NCI-H1105 (cell line): ENCODE measurements at regions not wholly inside any gene's neighbourhood (a gene's known extent, or its start where the extent isn't known, plus 50 kb on each side); places are given as distances from the start of the nearest gene placed in this dataset.
A peak's percentile ranks its signal among the peaks of the same experiment; 100 is the strongest.

Source experiments
- DNase-seq: peaks from one replicate; lab custom pipeline; 2025; lab: John Stamatoyannopoulos, UW

DNA sequence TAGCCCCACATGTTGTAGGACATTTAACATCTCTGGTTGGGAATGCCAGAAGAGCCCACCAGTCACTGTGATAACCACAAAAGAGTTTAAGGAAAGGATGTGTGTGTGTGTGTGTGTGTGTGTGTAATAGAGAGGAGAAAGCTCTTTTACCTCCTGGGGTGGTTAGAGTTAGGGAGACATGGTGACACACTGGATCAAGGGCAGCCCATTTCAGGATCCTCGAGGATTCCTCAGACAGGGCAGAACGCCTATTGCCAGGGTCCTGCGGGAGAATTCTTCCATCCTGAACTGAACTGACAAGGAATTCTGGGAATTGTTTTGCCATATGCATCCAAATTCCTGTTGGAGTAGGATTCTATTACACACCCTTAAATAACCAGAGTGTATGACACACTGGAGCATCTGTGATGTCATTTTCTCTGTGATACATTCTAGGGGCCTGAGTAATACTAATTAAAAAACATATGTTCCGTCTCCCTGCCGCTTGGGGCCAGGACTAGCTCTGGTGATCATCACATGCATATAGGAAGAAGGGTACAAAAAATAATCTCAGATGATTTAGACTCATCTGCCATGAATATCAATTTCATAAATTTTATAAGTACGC, 156.4 kb upstream of the MMADHC start:
- DNase-seq = no peak

DNA sequence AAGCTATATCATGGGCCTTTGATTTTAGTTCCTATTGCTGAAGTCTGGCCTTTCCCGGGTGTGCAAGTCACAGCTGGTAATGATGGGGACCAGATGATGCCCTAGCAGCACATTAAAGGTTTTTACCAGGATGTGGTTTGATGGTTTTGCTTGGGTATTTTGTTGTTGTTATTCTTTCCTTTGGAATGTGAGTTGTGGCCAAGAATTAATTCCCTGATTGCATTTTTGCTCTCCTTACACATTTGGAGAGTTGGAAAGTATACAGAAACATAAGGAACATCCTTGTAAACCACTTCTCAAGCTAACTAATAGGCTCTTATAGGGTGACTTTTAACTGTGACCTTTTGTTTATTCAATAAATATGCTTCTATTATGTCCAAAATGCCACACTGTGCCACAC, 154.1 kb upstream of the MMADHC start:
- DNase-seq = no peak

DNA sequence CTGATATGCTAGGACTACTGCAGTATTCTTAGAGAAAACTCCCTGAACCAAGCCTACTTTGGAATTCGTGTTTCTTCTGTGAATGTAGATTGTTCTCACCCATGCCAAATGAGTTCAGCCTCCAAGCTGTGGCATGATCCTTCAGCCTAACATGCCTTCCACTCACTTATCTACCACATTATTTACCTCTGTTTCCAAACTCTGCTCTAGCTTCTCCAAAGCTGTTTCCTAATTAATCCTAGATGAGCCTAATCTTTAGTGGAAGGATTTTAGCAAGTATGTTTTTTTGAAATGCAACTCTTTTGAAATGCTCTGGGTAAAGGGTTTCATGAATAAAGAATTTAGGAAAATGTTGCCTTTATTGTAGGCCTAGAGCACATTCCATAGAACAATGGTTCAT, 152.9 kb upstream of the MMADHC start:
- no peak for DNase-seq

DNA sequence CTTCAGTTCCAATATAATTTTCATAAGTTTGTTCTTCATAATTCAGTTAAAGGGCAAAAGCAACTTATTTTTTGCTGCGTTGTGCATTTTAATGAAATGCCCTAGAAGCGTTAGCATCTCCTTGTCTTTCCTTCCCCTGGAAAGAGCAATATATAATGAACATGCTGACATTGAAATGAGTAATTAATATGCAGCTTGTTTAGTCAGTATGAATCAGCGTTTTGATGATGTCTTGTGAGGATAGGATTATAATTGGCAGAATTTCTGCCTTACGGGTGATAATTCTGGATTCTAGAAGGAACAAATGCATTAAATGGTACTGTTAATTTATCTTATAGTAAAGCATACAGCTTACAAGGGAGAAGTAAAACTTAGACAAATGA, 152.3 kb upstream of the MMADHC start:
- no peak for DNase-seq

DNA sequence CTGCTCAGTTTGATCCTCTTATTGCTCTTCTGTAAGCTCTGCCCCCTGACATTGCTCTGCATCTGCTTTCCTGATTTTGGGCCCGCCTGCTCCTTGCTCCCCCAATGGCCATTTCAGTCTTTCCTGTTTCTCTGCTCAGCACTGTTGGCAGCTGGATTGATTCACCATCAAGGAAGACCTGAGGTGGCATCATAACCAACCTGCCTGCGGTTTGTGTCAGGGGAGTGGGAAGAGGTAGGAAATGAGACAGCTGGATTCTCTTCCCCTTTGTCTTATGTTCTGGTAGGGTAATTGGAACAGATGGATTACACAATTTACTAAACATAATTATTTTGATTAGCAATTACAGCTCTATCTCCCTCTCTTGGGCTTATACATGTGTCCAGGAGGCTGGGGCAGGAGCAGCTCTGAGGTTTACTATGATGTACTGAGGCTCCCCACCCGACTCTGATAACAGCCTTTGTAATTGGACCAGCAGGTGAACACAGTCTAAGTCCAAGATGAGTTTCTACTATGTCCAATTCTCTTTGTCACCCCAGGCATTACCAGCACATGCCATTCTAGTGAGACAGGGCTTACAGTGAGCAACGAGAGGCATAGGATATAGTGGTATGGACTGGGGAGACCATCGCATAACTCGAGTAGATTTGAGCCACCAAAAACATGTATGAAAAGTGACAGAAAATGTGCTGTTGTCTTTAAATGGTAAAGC, 151.8 kb upstream of the MMADHC start:
- no peak for DNase-seq

DNA sequence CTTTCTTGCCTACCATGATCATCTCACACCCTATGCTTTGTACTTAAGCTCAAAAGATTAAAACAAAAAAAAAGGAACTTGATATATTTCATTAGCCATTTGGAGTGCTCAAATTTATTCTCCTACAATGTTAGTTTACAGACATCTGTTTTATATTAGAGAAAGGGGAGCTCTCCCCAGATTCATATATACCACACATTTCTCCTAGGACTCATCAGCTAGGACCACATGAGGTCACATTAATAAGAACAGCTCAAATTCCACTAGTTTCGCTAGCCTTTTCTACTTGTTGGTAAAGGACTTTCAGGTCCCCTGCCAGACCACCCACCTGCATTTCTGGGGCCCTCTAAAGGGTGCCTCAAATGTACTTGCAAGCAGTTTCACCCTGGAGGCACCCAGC, 151.2 kb upstream of the MMADHC start:
- no peak for DNase-seq

DNA sequence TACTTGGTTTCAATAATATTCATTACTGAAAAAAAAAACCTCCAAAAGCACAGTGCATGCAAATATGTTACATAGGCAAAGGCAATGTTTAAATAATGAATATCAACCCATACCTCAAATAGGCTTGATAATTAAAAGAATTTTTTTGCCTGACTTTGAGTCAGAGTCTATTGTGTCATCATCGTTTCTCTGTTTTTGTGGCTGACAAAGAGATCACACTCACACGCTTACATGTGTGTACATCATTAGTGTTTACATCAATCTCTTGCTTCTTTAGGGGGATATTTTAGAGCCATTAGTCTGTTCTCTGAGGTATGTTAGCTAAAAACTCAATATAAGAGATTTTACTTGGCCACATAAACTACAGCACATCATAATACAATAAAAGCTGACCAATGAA, 150.3 kb upstream of the MMADHC start:
- no peak for DNase-seq

DNA sequence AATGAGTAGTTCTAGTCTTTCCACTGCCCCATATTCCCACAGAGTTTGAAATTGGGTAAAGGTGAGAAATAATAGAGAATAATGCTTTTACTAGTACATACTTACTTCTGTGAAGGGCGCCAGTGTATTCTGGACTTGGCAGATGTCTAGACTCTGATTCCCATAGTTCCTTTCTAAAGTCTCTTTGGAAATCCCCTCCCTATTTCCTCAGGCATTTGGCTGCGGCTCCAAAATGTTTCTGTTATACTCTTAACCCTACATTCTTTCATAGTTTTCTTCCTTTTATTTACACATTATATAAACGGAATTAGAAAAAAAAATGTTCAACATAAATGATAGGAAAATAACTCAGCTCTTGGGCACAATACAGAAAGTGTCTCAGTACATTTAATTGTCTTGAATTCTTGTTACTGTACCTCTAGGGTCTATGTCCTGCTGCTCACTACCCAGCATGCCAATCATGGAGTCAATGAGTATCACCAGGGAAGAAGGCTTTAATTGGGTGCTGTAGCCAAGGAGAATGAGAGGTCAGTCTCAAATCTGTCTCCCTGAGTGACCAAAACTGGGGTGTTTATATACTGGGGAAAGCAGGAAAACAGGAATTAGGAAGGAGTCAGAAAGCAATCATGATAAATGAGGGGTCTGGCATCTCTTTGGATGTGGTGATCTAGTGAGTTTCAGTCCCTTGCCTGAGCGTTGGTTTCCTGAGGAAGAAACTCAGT, 147.8 kb upstream of the MMADHC start:
- DNase-seq = no peak

DNA sequence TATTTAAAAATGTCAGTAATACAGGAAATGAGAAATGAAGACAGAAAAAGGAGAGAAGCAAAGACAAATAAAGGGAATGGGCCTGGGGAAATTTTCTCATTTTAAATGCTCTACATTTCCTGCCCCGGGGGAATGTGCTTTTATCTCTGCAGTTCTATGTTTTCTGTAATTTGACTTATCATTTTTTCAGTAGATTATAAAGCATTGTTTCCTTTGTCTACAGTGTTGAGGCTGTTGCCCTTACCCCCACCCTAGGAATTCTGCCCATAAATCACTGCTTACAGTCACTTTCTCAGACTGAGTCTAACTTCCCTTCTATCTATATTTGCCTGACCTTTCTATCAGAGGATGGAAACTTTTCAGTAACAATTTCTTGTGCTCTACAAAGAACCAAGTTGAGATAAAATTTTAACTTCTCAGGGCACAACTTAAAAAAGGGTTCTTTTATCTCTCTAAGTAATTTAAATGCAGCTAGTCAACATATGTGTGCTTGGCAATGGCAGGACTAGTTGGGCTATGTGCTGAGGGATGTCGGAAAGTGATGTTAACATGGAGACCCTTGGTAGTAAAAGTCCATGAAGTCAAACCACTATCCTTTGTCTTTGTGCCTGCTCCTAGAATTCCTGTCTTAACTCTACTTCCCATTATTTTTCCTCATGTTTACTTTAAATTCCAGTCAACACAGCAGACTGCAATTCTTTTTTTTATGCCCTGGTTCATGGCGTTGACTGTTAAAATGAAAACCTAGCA, 146.5 kb upstream of the MMADHC start:
- DNase-seq = no peak

DNA sequence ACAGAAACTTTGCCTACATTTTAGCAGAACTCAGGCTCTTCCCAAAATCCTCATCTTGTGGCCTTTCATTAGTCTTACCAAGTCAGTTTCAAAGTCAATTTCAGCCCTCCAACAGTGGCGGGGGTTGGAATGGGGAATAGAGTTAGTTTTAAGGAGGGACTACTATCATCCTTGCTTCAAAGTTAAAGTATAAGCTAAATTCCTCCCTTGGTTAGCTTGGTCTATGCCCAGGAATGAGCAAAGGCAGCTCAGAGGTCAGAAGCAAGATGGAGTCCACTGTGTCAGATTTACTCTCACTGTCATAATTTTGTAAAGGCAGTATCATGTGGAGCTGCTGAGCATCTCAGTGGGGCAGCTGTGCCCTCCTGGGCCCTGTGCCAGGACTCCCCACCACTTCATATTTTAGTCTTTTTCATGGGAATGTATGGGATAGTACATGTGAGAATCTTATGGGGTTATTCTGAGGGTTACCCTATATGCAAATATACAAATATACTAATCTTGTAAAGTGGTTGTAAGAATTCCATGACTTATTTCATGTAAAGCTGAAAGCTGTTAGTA, 145.2 kb upstream of the MMADHC start:
- DNase-seq = no peak

DNA sequence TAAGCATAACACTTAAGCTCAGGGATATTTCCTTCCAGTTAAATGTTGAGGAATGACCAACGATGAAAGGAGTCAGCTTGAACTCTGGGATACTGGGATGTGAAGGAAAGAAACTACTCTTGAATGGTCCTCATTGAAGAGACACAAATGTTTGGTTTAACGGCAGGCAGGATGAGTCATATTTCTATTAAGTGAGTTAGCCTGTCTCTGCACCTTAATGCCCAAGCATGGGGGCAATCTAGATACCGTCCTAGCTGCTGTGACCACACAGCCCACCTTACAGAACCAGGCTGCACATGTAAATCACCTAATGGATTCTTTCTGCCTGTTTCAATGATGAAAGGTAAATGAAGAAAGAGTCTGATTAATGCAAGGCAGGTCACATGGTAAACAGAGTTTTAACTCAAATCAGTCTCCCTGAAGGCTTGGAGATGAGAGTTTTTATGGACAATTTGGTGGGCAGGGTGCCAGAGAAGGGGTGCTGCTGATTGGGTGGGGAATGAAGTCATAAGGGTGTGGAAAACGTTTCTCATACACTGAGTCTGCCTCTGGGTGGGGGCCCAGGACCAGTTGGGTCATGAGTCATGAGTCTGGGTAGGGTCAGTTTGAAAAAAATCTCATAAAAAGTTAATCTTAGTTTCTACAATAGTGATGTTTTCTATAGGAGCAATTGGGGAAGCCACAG, 144.6 kb upstream of the MMADHC start:
- no peak for DNase-seq

DNA sequence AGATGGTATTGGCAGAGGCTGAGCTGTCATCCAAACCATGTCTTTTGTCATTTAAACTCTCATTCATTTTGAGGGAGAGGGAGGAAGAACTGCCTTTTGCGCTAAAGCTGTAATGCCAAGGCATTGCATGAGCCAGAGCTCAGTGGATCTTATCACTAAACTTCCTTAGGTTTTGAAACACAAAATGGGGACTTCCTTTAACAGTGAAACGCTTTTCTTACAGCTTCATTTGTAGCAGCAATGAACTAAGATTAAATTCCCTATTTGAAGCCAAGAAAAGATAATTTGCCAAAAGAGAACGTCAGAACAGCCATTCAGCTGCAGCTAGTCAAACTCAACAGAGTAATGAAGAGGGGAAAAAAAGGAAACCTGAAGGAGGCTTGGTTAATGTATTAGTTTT, 143.5 kb upstream of the MMADHC start:
- no peak for DNase-seq

DNA sequence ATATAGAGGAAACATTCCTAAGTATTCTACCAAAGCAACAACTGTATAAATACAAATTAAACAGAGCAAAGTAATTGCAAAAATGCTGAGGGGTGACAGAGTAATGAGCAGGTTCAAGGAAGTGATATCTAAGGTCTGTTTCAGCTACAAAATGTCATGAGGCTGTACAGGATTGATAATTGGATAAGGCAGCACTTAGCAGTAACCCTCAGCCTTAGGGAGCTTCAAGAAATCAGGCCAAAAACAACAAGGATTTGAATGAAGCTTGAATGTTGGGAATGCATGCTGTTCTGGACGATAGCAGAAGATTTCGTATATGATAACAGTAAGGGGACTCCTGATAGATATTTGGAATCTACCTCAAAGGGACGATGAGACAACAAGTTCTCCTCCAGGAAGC, 142.0 kb upstream of the MMADHC start:
- no peak for DNase-seq

DNA sequence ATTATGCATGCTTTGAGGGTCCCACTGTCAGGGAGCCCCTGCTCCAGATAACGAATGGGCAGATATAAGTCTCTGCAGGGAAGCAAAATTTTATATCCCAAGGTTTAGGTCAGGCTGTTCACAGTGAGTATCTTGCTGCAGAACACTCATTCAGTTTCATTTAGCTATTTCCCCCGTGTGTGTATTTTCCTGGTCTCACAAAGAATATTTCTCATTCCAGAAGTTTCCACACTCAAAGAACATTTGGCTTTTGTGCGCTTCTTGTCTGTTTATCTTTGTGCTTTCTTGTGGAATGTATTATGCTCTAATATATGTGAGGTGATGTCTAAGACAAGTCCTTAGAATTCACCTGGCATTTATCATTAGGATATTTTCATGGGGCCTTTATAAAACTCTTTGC, 140.4 kb upstream of the MMADHC start:
- no peak for DNase-seq

DNA sequence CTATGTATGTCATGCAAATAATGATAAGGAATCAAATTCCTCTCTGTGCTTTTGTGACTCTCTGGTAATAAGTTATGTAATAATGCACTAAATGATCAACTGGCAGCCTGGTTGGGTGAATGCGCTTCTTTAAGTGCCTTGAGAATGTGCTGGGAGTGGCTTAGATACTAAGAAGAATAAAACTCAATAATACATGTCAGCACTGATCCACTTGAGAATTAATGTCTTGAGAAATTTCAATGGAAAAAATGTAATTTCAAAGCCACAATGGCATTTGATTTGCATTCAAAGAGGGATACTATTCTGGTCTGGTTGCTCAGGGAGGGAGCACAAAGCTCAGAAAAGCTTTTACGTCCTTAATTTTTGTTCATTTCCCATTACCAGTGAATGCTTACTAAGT, 137.7 kb upstream of the MMADHC start:
- DNase-seq = no peak

DNA sequence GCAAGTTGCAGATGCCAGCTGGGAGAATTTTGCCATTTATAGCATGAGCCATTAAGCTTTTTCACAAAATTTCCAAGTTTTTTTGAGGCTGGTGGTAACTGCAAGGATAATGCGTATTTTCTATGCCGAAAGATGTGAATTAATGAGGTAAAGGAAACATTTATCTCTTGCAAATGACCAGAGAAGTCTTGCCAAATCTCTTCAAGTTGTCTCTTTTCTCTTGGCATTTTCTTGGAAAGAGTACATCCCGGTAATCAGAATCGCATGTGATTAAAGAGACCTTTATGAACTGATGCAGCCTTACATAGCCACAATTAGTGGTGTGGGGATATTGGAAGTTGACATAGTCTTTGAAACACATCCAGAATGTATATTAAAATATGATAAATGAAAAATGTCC, 136.5 kb upstream of the MMADHC start:
- no peak for DNase-seq

DNA sequence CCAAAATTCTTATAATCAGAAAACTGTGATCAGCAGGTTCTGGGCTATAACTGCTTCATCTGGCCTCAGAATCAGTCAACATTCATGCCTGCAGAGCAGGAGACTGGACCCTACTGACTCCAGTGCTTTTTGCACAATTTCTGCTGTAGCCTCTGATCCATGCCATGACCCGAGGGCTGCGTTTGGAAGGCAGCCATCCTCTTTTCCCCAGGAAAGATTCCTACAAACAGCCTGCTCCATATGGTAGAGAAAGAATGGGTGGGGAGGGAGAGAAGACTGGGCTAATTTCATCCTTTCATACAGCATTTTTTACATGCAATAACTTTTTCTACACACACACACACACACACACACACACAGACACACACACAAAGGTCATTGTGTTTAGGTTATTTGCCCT, 133.0 kb upstream of the MMADHC start:
- no peak for DNase-seq

DNA sequence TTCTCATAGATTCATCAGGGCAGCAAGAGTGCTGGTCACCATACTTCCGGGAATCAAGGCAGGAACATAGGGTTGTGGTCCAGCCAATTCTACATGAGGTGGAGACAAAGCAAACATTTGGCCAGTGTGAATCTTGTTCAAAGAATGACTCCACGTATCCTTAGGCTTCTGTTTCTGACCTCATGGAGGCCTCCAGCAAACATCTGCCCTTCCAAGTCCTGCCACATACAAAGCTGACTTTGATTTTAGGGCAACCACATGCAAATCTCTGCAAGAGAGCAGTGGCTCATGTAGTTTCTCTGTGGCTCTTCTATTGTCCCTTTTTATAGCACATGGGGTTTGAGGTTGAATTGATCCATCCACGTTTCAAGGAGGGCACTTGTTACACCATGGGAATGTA, 132.1 kb upstream of the MMADHC start:
- no peak for DNase-seq

DNA sequence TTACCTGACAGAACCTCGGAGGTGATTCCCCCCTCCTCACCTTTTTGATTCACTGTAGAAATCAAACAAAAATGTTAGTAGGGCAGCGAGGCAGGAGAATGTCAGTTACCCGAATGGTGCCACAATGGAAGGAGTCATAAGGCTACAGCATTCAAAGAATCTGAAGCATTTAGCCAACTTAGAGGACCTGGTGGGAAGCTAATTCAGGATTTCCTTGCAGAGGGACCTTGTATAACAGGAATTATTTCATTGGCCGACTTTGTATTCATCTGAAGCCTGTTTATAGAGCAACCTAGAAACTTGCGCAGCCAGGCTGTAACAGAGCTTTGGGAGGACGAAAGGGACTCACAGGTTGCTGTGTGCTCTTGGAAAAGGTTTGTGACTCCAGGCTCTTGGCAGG, 129.1 kb upstream of the MMADHC start:
- no peak for DNase-seq

DNA sequence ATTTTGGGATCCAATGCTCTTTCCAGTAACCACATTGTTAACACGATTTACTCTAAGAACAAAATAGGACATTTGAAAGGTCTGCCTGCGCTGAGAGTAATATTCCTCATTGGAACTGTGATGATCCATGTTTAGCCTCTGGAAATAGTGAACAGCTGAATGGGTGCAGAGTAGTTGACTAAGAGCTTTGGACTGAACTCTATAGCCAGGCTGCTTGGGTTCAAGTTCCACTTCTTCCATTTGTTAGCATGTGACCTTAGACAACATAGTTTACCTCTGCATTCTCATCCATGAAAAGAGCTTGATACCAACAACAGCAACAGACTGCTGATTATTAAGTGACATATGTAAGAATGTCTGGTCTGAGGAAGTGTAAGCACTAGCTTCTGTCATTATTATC, 128.3 kb upstream of the MMADHC start:
- DNase-seq = no peak

DNA sequence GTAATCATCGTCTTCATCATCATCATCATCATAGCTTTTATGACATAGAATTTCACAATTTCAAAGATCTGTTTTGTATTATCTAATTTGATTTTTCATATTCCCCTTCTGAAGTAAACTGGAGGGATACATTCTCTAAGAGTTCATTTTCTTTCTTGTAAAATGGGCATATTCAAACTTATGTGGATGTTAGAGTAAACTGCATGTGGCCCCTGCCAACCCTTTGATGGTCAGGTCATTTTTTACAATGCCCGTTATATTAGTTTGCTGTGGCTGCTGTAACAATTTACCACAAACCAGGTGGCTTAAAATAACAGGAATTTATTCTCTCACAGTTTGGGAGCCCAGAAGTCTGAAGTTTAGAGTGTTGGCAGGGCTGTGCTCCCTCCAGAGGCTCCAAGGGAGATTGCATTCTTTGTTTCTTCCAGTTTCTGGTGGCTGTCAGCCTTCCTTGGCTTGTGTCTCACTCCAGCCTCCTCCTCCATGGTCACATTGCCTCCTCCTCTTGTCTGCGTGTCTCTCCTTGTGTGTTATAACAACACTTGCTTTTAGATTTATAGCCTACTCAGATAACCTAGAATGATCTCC, 127.5 kb upstream of the MMADHC start:
- peak; percentile 6 for DNase-seq
